Transverse colon (tissue), 3 donors: ENCODE measurements at regions not wholly inside any gene's neighbourhood (a gene's known extent, or its start where the extent isn't known, plus 50 kb on each side); places are given as distances from the start of the nearest gene placed in this dataset.

Experiments
- EP300 ChIP-seq: sonication (generic); formaldehyde crosslinking; IDR thresholded peaks from one replicate; pipeline ENCODE4 v1.6.1; 2017; ENCODE audit warnings: antibody characterized with exemption, low read depth
- POLR2A ChIP-seq: fragments of 450-650 bp; IDR thresholded peaks from one replicate; pipeline ENCODE4 v1.6.1; 2016; ENCODE audit warnings: antibody characterized with exemption, mild to moderate bottlenecking, moderate library complexity
- TF ChIP-seq, protein P1 (sequence below), 5 experiments: fragments of 200-600 bp in 3 of 5; fragments of 450-650 bp in 2 of 5; sonication (generic) in 3 of 5; IDR thresholded peaks; 1 replicate in 2 of 5; 2 replicates in 3 of 5; pipeline ENCODE4 v1.5.1; 2016 to 2017; ENCODE audit warnings: antibody characterized with exemption in 5 of 5, inconsistent platforms in 3 of 5, mild to moderate bottlenecking in 2 of 5, moderate library complexity in 1 of 5

DNA sequence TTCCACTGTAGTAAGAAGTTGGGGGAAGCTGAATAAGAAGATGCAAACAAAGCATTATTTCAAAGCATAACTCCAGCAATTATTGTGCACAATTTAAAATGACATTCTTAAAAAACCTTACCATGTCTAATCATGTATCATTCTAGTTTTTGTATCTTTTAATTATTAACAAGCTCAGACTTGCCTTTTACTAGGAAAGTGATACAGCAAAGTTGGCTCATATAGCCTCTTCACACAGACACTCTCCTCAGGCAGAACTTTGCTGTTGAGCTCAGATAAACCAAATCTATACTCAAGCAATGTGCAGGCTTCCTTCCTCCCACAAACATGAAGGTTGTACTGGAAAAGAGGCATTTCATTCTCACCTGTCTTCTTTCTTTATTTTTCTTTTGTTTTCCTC lies 358.7 kb upstream of the EMCN start:
- TF ChIP-seq EP300 (no peak), POLR2A (no peak)
- TF ChIP-seq, protein P1, sequence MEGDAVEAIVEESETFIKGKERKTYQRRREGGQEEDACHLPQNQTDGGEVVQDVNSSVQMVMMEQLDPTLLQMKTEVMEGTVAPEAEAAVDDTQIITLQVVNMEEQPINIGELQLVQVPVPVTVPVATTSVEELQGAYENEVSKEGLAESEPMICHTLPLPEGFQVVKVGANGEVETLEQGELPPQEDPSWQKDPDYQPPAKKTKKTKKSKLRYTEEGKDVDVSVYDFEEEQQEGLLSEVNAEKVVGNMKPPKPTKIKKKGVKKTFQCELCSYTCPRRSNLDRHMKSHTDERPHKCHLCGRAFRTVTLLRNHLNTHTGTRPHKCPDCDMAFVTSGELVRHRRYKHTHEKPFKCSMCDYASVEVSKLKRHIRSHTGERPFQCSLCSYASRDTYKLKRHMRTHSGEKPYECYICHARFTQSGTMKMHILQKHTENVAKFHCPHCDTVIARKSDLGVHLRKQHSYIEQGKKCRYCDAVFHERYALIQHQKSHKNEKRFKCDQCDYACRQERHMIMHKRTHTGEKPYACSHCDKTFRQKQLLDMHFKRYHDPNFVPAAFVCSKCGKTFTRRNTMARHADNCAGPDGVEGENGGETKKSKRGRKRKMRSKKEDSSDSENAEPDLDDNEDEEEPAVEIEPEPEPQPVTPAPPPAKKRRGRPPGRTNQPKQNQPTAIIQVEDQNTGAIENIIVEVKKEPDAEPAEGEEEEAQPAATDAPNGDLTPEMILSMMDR (IDR thresholded peaks at IDR 0.05): no peak
